Left ventricle myocardium inferior (tissue), 1 donor: ENCODE measurements at regions not wholly inside any gene's neighbourhood (a gene's known extent, or its start where the extent isn't known, plus 50 kb on each side); places are given as distances from the start of the nearest gene placed in this dataset.

ENCODE experiments used
- DNase-seq: peaks from one replicate; pipeline ENCODE4 v3.0.0-alpha.2; 2020
- H3K27ac ChIP-seq: fragments of 200-600 bp; replicated peaks from 2 replicates; pipeline ENCODE4 v1.8.0; 2021
- H3K27me3 ChIP-seq: fragments of 200-600 bp; 2 replicates; pipeline ENCODE4 v1.8.0; 2021; ENCODE audit warnings: low read depth
- H3K36me3 ChIP-seq: fragments of 200-600 bp; 2 replicates; pipeline ENCODE4 v1.8.0; 2021
- H3K4me1 ChIP-seq: fragments of 200-600 bp; 2 replicates; pipeline ENCODE4 v1.8.0; 2021
- H3K4me3 ChIP-seq: fragments of 200-600 bp; 2 replicates; pipeline ENCODE4 v1.8.0; 2021; ENCODE audit warnings: mild to moderate bottlenecking, moderate library complexity
- H3K9me3 ChIP-seq: fragments of 200-600 bp; replicated peaks from 2 replicates; pipeline ENCODE4 v1.8.0; 2021
- CTCF ChIP-seq: fragments of 200-600 bp; IDR thresholded peaks from 2 replicates; pipeline ENCODE4 v1.8.0; 2021; ENCODE audit warnings: antibody characterized with exemption, mild to moderate bottlenecking, borderline replicate concordance
- intact Hi-C: fragments of 100-400 bp; cut with micrococcal nuclease; formaldehyde crosslinking; loops from one replicate; pipeline ENCODE4 v1.11.0; 2022
- donor health status: DM: no; HTN: yes; CAD: no; lungs with severe emphysema.

DNA sequence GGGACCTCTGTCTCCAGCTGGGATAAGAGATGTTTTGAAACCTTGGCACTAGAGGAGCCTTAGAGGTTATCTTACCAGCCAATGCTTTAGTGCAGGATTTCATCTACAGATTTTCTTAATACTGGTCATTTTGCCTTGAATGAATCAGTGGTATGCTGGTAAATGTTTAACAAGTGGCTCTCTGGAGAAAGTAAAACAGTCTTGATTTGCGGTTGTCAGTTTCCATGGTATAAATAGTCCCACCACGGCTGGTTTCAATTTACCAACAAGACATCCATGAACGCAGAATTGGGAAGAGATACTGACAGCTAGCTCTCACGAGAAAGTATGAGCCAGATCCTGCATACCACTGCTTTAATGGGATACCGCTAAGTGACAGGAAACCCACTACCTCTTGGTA lies 56.7 kb upstream of the CXCL14 start:
- H3K27ac ChIP-seq: no peak overlapping the region
- no peak for DNase-seq

GRCh38 chr5:135632798-135633197 lies 54.0 kb upstream of the CXCL14 start:
- intact Hi-C loops: no loop called here
- no peak for TF ChIP-seq CTCF
- H3K9me3 ChIP-seq: no peaks in the 10 kb centered on the region
- no peaks in the 10 kb centered on the region for H3K36me3 ChIP-seq
- H3K4me3 ChIP-seq: no peak overlapping the region
- no peak overlapping the region for H3K27ac ChIP-seq
- no peaks in the 10 kb centered on the region for H3K4me1 ChIP-seq
- peaks cover 59% of the 10 kb centered on the region for H3K27me3 ChIP-seq
- DNase-seq: no peak

More for the DNA sequence above, 56.7 kb upstream of the CXCL14 start:
- Histone ChIP-seq H3K27me3 (peaks cover 44% of the 10 kb centered on the region), H3K4me3 (no peak overlapping the region), H3K4me1 (no peaks in the 10 kb centered on the region), H3K36me3 (no peaks in the 10 kb centered on the region), H3K9me3 (peaks cover 7% of the 10 kb centered on the region)
- intact Hi-C loops: no loop called here
- TF ChIP-seq CTCF: no peak

- no peak for DNase-seq
- Histone ChIP-seq H3K27me3 (peaks cover 48% of the 10 kb centered on the region), H3K4me1 (no peaks in the 10 kb centered on the region), H3K36me3 (no peaks in the 10 kb centered on the region), H3K27ac (no peak overlapping the region), H3K4me3 (no peak overlapping the region), H3K9me3 (no peaks in the 10 kb centered on the region)
- no peak for TF ChIP-seq CTCF
- intact Hi-C loops: no loop called here
Observed at GRCh38 chr5:135631391-135631790, 52.6 kb upstream of the CXCL14 start.

- Histone ChIP-seq H3K36me3 (no peaks in the 10 kb centered on the region), H3K4me1 (no peaks in the 10 kb centered on the region), H3K27me3 (peaks cover 32% of the 10 kb centered on the region), H3K4me3 (no peak overlapping the region), H3K9me3 (no peaks in the 10 kb centered on the region), H3K27ac (no peak overlapping the region)
- TF ChIP-seq CTCF: no peak
- no peak for DNase-seq
- intact Hi-C loops: no loop called here
Observed at GRCh38 chr5:135629666-135630065, 50.9 kb upstream of the CXCL14 start.

- no peaks in the 10 kb centered on the region for H3K9me3 ChIP-seq
- intact Hi-C loops: no loop called here
- H3K4me3 ChIP-seq: no peak overlapping the region
- DNase-seq: no peak
- H3K27me3 ChIP-seq: peaks cover 27% of the 10 kb centered on the region
- no peaks in the 10 kb centered on the region for H3K36me3 ChIP-seq
- no peaks in the 10 kb centered on the region for H3K4me1 ChIP-seq
- no peak overlapping the region for H3K27ac ChIP-seq
- TF ChIP-seq CTCF: no peak
Observed at GRCh38 chr5:135628771-135629563, 50.2 kb upstream of the CXCL14 start.
